Left lung (tissue), 4 donors: ENCODE measurements at regions not wholly inside any gene's neighbourhood (a gene's known extent, or its start where the extent isn't known, plus 50 kb on each side); places are given as distances from the start of the nearest gene placed in this dataset.

Source experiments
- ATAC-seq: fragments of 200-7000 bp; cut with Tn5 transposase; one replicate; pipeline ENCODE4 v1.9.1; 2020; ENCODE audit warnings: moderate library complexity
- DNase-seq, 4 donors: peaks; one replicate each; pipeline ENCODE4 v3.0.0-alpha.2; 2013 to 2020
- H3K27ac ChIP-seq, 2 donors: fragments of 200-600 bp; sonication (generic) in 1 of 2; one replicate each; pipeline versions ENCODE4 v1.5.0 to v1.8.0; 2020 to 2021
- H3K27me3 ChIP-seq, 2 donors: fragments of 200-600 bp; sonication (generic) in 1 of 2; one replicate each; pipeline versions ENCODE4 v1.5.0 to v1.8.0; 2020 to 2021
- H3K36me3 ChIP-seq, 2 donors: fragments of 200-600 bp; sonication (generic) in 1 of 2; one replicate each; pipeline versions ENCODE4 v1.5.0 to v1.8.0; 2020 to 2021
- H3K4me1 ChIP-seq, 2 donors: fragments of 200-600 bp; one replicate each; pipeline ENCODE4 v1.8.0; 2021
- H3K4me3 ChIP-seq, 2 donors: fragments of 200-600 bp; sonication (generic) in 1 of 2; one replicate each; pipeline versions ENCODE4 v1.5.0 to v1.8.0; 2020 to 2021; ENCODE audit warnings: mild to moderate bottlenecking in 1 of 2
- H3K9me3 ChIP-seq, 2 donors: fragments of 200-600 bp; sonication (generic) in 1 of 2; one replicate each; pipeline versions ENCODE4 v1.5.0 to v1.8.0; 2020 to 2021
- CTCF ChIP-seq, 2 donors: fragments of 200-600 bp; sonication (generic) in 1 of 2; IDR thresholded peaks; one replicate each; pipeline versions ENCODE4 v1.5.0 to v1.8.0; 2021; ENCODE audit warnings: antibody characterized with exemption in 2 of 2
- intact Hi-C, 2 donors: fragments of 100-400 bp; cut with DNase I; formaldehyde crosslinking; loops; one replicate each; pipeline versions ENCODE4 v1.11.2 to v1.14.2; 2022
- donor health status: DM: no; HTN: yes; CAD: no.
- donor health status: DM: no; HTN: no; CAD: no.

GRCh38 chrX:78506248-78506647, 152.9 kb downstream of the RTL3 start:
- no peaks in the 10 kb centered on the region for H3K4me1 ChIP-seq
- peaks cover 0 to 8% of the 10 kb centered on the region in 2 donors for H3K27me3 ChIP-seq
- no peak overlapping the region for H3K4me3 ChIP-seq
- H3K36me3 ChIP-seq: no peaks in the 10 kb centered on the region
- DNase-seq (no peak), ATAC-seq (no peak)
- TF ChIP-seq CTCF (IDR thresholded peaks at IDR 0.05): no peak
- intact Hi-C loops: no loop called here
- H3K9me3 ChIP-seq: no peaks in the 10 kb centered on the region
- no peak overlapping the region for H3K27ac ChIP-seq

GRCh38 chrX:78496483-78496882, 162.6 kb downstream of the RTL3 start:
- no peaks in the 10 kb centered on the region for H3K27me3 ChIP-seq
- no peaks in the 10 kb centered on the region for H3K9me3 ChIP-seq
- DNase-seq (no peak), ATAC-seq (no peak)
- no peaks in the 10 kb centered on the region for H3K4me1 ChIP-seq
- no peak overlapping the region for H3K27ac ChIP-seq
- H3K4me3 ChIP-seq: no peak overlapping the region
- H3K36me3 ChIP-seq: no peaks in the 10 kb centered on the region
- TF ChIP-seq CTCF (IDR thresholded peaks at IDR 0.05): no peak
- intact Hi-C loops: no loop called here

GRCh38 chrX:78493180-78493579, 165.8 kb upstream of the CYSLTR1 start:
- Histone ChIP-seq H3K4me3 (no peak overlapping the region), H3K27me3 (no peaks in the 10 kb centered on the region), H3K36me3 (no peaks in the 10 kb centered on the region), H3K9me3 (no peaks in the 10 kb centered on the region), H3K27ac (no peak overlapping the region), H3K4me1 (no peaks in the 10 kb centered on the region)
- intact Hi-C loops: no loop called here
- DNase-seq (no peak), ATAC-seq (no peak)
- TF ChIP-seq CTCF (IDR thresholded peaks at IDR 0.05): no peak

- no peak for TF ChIP-seq CTCF (IDR thresholded peaks at IDR 0.05)
- DNase-seq: no peak
- Histone ChIP-seq H3K36me3 (no peaks in the 10 kb centered on the region), H3K9me3 (peaks cover 0 to 3% of the 10 kb centered on the region in 2 donors), H3K27me3 (no peaks in the 10 kb centered on the region), H3K4me3 (no peak overlapping the region), H3K4me1 (no peaks in the 10 kb centered on the region), H3K27ac (no peak overlapping the region)
- ATAC-seq: no peak
- intact Hi-C loops: no loop called here
These were observed 149.3 kb upstream of the CYSLTR1 start for GRCh38 chrX:78476701-78477100.

GRCh38 chrX:78456909-78457308, 129.5 kb upstream of the CYSLTR1 start:
- Histone ChIP-seq H3K27ac (no peak overlapping the region), H3K9me3 (peaks cover 0 to 2% of the 10 kb centered on the region in 2 donors), H3K4me1 (no peaks in the 10 kb centered on the region), H3K36me3 (no peaks in the 10 kb centered on the region), H3K27me3 (no peaks in the 10 kb centered on the region), H3K4me3 (no peak overlapping the region)
- TF ChIP-seq CTCF (IDR thresholded peaks at IDR 0.05): no peak
- no peak for DNase-seq
- intact Hi-C loops: no loop called here
- no peak for ATAC-seq
